ENCODE measurements at regions not wholly inside any gene's neighbourhood (a gene's known extent, or its start where the extent isn't known, plus 50 kb on each side); places are given as distances from the start of the nearest gene placed in this dataset.

- TF ChIP-seq ZNF280D (CRISPR knock-in tag; IDR thresholded peaks at IDR 0.05) (no peak), ZFP37 (CRISPR knock-in tag; IDR thresholded peaks at IDR 0.05; ENCODE audit: borderline replicate concordance) (no peak), EED (CRISPR knock-in tag; IDR thresholded peaks at IDR 0.05) (no peak), GLMP (CRISPR knock-in tag; IDR thresholded peaks at IDR 0.05; ENCODE audit: borderline replicate concordance) (no peak), PRDM10 (CRISPR knock-in tag; IDR thresholded peaks at IDR 0.05; ENCODE audit: low read depth) (no peak), PAF1 (CRISPR knock-in tag; IDR thresholded peaks at IDR 0.05) (no peak), ZNF530 (CRISPR knock-in tag; IDR thresholded peaks at IDR 0.05; ENCODE audit: low read depth) (no peak), ZNF83 (CRISPR knock-in tag; IDR thresholded peaks at IDR 0.05; ENCODE audit: borderline replicate concordance) (no peak), FOXO4 (CRISPR knock-in tag; conservative IDR thresholded peaks at IDR 0.05) (no peak)
Observed at GRCh38 chr2:129726216-129726615, 253.2 kb upstream of the RAB6C start (continued).
